Ureter (tissue), 1 donor: ENCODE measurements at regions not wholly inside any gene's neighbourhood (a gene's known extent, or its start where the extent isn't known, plus 50 kb on each side); places are given as distances from the start of the nearest gene placed in this dataset.
"Not testable (repeated sequence)": the region's sequence is repeated elsewhere in the genome, so short reads cannot be mapped to it uniquely, and the experiment has no call there.

Experiments used
- DNase-seq: peaks from one replicate; pipeline ENCODE4 v3.0.0-alpha.2; 2020; ENCODE audit warnings: low spot score
- donor health status: DM: yes; HTN: yes; CAD: no.

- no peak for DNase-seq
These were observed 88.7 kb downstream of the PLXNA1 start for GRCh38 chr3:127071597-127072001.

GRCh38 chr3:127072221-127072771 is 89.4 kb downstream of the PLXNA1 start:
- no peak for DNase-seq

GRCh38 chr3:127072971-127073783 is 90.3 kb downstream of the PLXNA1 start:
- no peak for DNase-seq

GRCh38 chr3:127073941-127074820 is 91.3 kb downstream of the PLXNA1 start:
- DNase-seq = no peak

- DNase-seq = no peak
These were observed 92.0 kb downstream of the PLXNA1 start for GRCh38 chr3:127074900-127075360.

GRCh38 chr3:127076166-127076992 is 93.5 kb downstream of the PLXNA1 start:
- not testable (repeated sequence) for DNase-seq

GRCh38 chr3:127077068-127077467 is 94.2 kb downstream of the PLXNA1 start:
- DNase-seq = no peak

GRCh38 chr3:127077505-127078064 is 94.7 kb downstream of the PLXNA1 start:
- DNase-seq = no peak

GRCh38 chr3:127078626-127079025 is 95.7 kb downstream of the PLXNA1 start:
- DNase-seq = no peak

- DNase-seq = no peak
These were observed 96.3 kb downstream of the PLXNA1 start for GRCh38 chr3:127079211-127079610.

GRCh38 chr3:127081001-127081720 is 98.2 kb downstream of the PLXNA1 start:
- no peak for DNase-seq

GRCh38 chr3:127082066-127082465 is 99.2 kb downstream of the PLXNA1 start:
- DNase-seq = no peak

GRCh38 chr3:127083778-127084397 is 101.0 kb downstream of the PLXNA1 start:
- DNase-seq = no peak

GRCh38 chr3:127084401-127084990 is 101.6 kb downstream of the PLXNA1 start:
- DNase-seq = no peak

- DNase-seq = no peak
These were observed 102.7 kb downstream of the PLXNA1 start for GRCh38 chr3:127085576-127085975.

- DNase-seq = not testable (repeated sequence)
These were observed 103.7 kb downstream of the PLXNA1 start for GRCh38 chr3:127086591-127086990.

GRCh38 chr3:127087441-127087840 is 104.5 kb downstream of the PLXNA1 start:
- no peak for DNase-seq

GRCh38 chr3:127088511-127089351 is 104.2 kb upstream of the PRR23E start:
- DNase-seq = no peak
